Cardiac muscle cell (in vitro differentiated cells and primary cell): ENCODE measurements at regions not wholly inside any gene's neighbourhood (a gene's known extent, or its start where the extent isn't known, plus 50 kb on each side); places are given as distances from the start of the nearest gene placed in this dataset.
A peak's percentile ranks its signal among the peaks of the same experiment; 100 is the strongest.
"Not testable (repeated sequence)": the region's sequence is repeated elsewhere in the genome, so short reads cannot be mapped to it uniquely, and the experiment has no call there.

Experiments used
- DNase-seq, 2 donors: peaks; one replicate each; pipeline versions ENCODE4 v3.0.0 to v3.0.0-alpha.2; 2010 to 2017; ENCODE audit warnings: low read depth in 1 of 2, low spot score in 1 of 2
- H3K27ac ChIP-seq: fragments of 200-600 bp; sonication (generic); 2 replicates; pipeline ENCODE4 v1.5.1; 2016
- H3K27me3 ChIP-seq: fragments of 200-600 bp; sonication (generic); 2 replicates; pipeline ENCODE4 v1.6.0; 2016; ENCODE audit warnings: control low read depth
- H3K36me3 ChIP-seq: fragments of 200-600 bp; sonication (generic); 2 replicates; pipeline ENCODE4 v1.5.1; 2016; ENCODE audit warnings: control low read depth
- H3K4me1 ChIP-seq: fragments of 200-600 bp; sonication (generic); 2 replicates; pipeline ENCODE4 v1.8.1; 2017; ENCODE audit warnings: low read depth, mild to moderate bottlenecking, mixed run types
- H3K4me3 ChIP-seq: fragments of 200-600 bp; sonication (generic); 2 replicates; pipeline ENCODE4 v1.5.1; 2016; ENCODE audit warnings: mild to moderate bottlenecking
- H3K9me3 ChIP-seq: fragments of 200-600 bp; sonication (generic); 2 replicates; pipeline ENCODE4 v1.5.1; 2017; ENCODE audit warnings: low read depth, mild to moderate bottlenecking, control low read depth
- CTCF ChIP-seq: IDR thresholded peaks from 2 replicates; pipeline ENCODE4 v1.5.1; 2012; ENCODE audit warnings: low read depth, mild to moderate bottlenecking, low read length

DNA sequence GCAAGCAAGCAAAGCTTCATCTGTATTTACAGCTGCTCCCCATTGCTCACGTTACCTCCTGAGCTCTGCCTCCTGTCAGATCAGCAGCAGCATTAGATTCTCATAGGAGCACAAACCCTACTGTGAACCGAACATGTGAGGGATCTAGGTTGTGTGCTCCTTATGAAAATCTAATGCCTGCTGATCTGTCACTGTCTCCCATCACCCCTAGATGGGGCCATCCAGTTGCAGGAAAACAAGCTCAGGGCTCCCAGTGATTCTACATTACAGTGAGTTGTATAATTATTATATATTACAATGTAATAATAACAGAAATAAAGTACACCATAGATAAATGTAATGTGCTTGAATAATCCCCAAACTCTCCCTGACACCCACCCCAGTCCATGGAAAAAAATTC is 238.1 kb downstream of the CNTN3 start:
- peak in 1 of 2 donors; percentile 31 for DNase-seq
- H3K36me3 ChIP-seq, H3K4me3 ChIP-seq, H3K27ac ChIP-seq, H3K4me1 ChIP-seq, H3K9me3 ChIP-seq, H3K27me3 ChIP-seq: not testable (repeated sequence)
- TF ChIP-seq CTCF = peak; percentile 29

DNA sequence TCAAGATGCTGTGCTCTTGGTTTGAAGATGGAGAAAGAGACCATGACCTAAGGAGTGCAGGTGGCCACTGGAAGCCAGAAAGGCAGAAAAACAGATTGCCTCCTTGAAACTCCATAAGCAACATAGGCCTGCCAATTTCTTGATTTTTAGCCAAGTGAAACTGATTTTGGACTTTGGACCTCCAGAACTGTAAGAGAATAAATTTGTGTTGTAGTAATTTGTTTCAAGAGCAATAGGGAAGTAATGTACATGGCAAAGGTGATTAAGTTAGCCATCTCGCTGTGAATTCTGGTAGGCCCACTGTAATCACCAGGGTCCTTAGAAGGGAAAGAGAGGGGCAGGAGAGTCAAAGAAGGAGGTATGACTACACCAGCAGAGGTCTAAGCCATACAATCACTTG is 238.8 kb downstream of the CNTN3 start:
- no peak for TF ChIP-seq CTCF

GRCh38 chr3:74372743-74373142 is 241.7 kb downstream of the CNTN3 start:
- Histone ChIP-seq H3K27me3 (no peaks in the 10 kb centered on the region), H3K4me1 (no peaks in the 10 kb centered on the region), H3K36me3 (no peaks in the 10 kb centered on the region), H3K27ac (no peak overlapping the region), H3K4me3 (no peak overlapping the region), H3K9me3 (no peaks in the 10 kb centered on the region)
- TF ChIP-seq CTCF = no peak
- DNase-seq = no peak

More for the DNA sequence above, 238.8 kb downstream of the CNTN3 start:
- Histone ChIP-seq H3K9me3 (no peaks in the 10 kb centered on the region), H3K36me3 (no peaks in the 10 kb centered on the region), H3K27ac (no peak overlapping the region), H3K27me3 (no peaks in the 10 kb centered on the region), H3K4me3 (no peak overlapping the region), H3K4me1 (no peaks in the 10 kb centered on the region)
- DNase-seq = no peak

- Histone ChIP-seq H3K4me1 (no peaks in the 10 kb centered on the region), H3K9me3 (no peaks in the 10 kb centered on the region), H3K36me3 (no peaks in the 10 kb centered on the region), H3K4me3 (no peak overlapping the region), H3K27ac (no peak overlapping the region), H3K27me3 (no peaks in the 10 kb centered on the region)
- no peak for DNase-seq
- TF ChIP-seq CTCF = no peak
Measured at GRCh38 chr3:74370342-74370741, 244.1 kb downstream of the CNTN3 start.

DNA sequence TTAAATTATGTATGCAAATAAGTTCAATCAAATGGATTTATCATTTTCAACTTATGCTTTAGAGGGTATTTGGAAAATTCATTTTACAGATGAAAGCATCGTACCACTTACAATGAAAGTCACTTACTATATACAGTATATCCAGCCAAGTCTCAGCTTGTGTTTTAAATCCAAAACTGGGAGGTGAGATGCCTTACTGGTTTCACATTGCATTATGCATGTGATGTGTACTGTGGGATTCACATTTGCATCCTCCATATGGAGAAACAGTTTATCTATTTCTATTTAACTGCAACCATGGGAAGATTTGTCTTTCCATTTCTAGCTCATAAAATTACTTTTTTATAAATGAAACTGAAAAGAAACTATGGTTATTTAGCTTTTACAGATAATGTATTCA is 248.1 kb downstream of the CNTN3 start:
- H3K4me3 ChIP-seq = no peak overlapping the region
- no peaks in the 10 kb centered on the region for H3K27me3 ChIP-seq
- no peak for TF ChIP-seq CTCF
- no peaks in the 10 kb centered on the region for H3K36me3 ChIP-seq
- H3K4me1 ChIP-seq = no peaks in the 10 kb centered on the region
- no peaks in the 10 kb centered on the region for H3K9me3 ChIP-seq
- H3K27ac ChIP-seq = no peak overlapping the region
- no peak for DNase-seq

DNA sequence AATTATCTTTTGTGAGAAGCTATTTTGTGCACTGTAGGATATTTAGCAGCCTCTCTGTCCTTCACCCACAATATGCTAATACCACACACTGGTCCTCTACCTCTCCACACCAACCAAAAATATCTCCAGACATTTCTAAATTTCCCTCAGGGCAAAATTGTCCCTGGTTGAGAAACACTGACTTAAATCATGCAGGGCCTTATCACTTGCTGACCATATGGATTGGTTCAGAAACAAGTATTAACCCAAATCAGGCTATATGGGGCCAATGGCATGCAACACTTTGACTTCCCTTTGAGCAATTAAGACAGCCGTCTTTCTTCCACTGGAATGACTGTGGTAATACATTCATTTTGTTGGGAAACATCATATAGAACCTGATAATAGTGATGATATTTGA is 251.1 kb downstream of the CNTN3 start:
- no peak for TF ChIP-seq CTCF
- no peaks in the 10 kb centered on the region for H3K36me3 ChIP-seq
- H3K4me3 ChIP-seq = no peak overlapping the region
- H3K27ac ChIP-seq = no peak overlapping the region
- H3K4me1 ChIP-seq = no peaks in the 10 kb centered on the region
- DNase-seq = no peak
- no peaks in the 10 kb centered on the region for H3K9me3 ChIP-seq
- H3K27me3 ChIP-seq = no peaks in the 10 kb centered on the region
